ENCODE measurements at regions not wholly inside any gene's neighbourhood (a gene's known extent, or its start where the extent isn't known, plus 50 kb on each side); places are given as distances from the start of the nearest gene placed in this dataset.

GRCh38 chrX:39836802-39837420 is 260.8 kb downstream of the BCOR start:
- TF ChIP-seq CTCF (IDR thresholded peaks at IDR 0.05; ENCODE audit: low read depth, low read length, poor library complexity, severe bottlenecking) (no peak), EZH2phosphoT487 (IDR thresholded peaks at IDR 0.05; ENCODE audit: borderline replicate concordance, low read length) (no peak)

Measured in DOHH2 (cell line).